HEK293T (cell line): ENCODE measurements at regions not wholly inside any gene's neighbourhood (a gene's known extent, or its start where the extent isn't known, plus 50 kb on each side); places are given as distances from the start of the nearest gene placed in this dataset.

Source experiments
- CTCF ChIA-PET: fragments of 350-600 bp; formaldehyde crosslinking; extraction: SDS; loops from one replicate; lab custom pipeline; 2021; ENCODE audit warnings: antibody characterized with exemption, inconsistent platforms; lab: Yijun Ruan, JAX
- POLR2A ChIA-PET: fragments of 350-600 bp; formaldehyde crosslinking; extraction: SDS; loops from one replicate; lab custom pipeline; 2020; ENCODE audit warnings: antibody characterized with exemption, inconsistent platforms; lab: Yijun Ruan, JAX
- DNase-seq: peaks from one replicate; pipeline ENCODE4 v3.0.0; 2012; ENCODE audit warnings: mixed read lengths; ENCODE audit errors: extremely low spot score
- ARNT ChIP-seq: fragments of 450-650 bp; IDR thresholded peaks from 2 replicates; pipeline ENCODE4 v1.6.1; 2017; ENCODE audit warnings: mild to moderate bottlenecking
- BHLHE40 ChIP-seq: fragments of 450-650 bp; IDR thresholded peaks from 2 replicates; pipeline ENCODE4 v1.6.1; 2016; ENCODE audit warnings: mild to moderate bottlenecking, moderate library complexity, borderline replicate concordance
- CTBP1 ChIP-seq: fragments of 450-650 bp; IDR thresholded peaks from 2 replicates; pipeline ENCODE4 v1.6.1; 2016; ENCODE audit warnings: borderline replicate concordance
- ELF4 ChIP-seq: fragments of 450-650 bp; IDR thresholded peaks from 2 replicates; pipeline ENCODE4 v1.6.1; 2017; ENCODE audit warnings: antibody characterized with exemption
- FOXA1 ChIP-seq: fragments of 450-650 bp; IDR thresholded peaks from 2 replicates; pipeline ENCODE4 v1.6.1; 2016; ENCODE audit warnings: mild to moderate bottlenecking
- FOXK2 ChIP-seq: fragments of 450-650 bp; IDR thresholded peaks from 2 replicates; pipeline ENCODE4 v1.6.1; 2016; ENCODE audit warnings: mild to moderate bottlenecking
- FOXM1 ChIP-seq: fragments of 450-650 bp; IDR thresholded peaks from 2 replicates; pipeline ENCODE4 v1.6.1; 2017; ENCODE audit warnings: mild to moderate bottlenecking, borderline replicate concordance
- HDGF ChIP-seq: fragments of 450-650 bp; IDR thresholded peaks from 2 replicates; pipeline ENCODE4 v1.6.1; 2017; ENCODE audit warnings: antibody characterized with exemption, borderline replicate concordance
- L3MBTL2 ChIP-seq: fragments of 450-650 bp; conservative IDR thresholded peaks from 2 replicates; pipeline ENCODE4 v1.6.1; 2016; ENCODE audit warnings: mild to moderate bottlenecking
- LEF1 ChIP-seq: fragments of 450-650 bp; IDR thresholded peaks from 2 replicates; pipeline ENCODE4 v1.6.1; 2017; ENCODE audit warnings: mild to moderate bottlenecking, borderline replicate concordance
- NFRKB ChIP-seq: fragments of 450-650 bp; IDR thresholded peaks from 2 replicates; pipeline ENCODE4 v1.6.1; 2016; ENCODE audit warnings: mild to moderate bottlenecking, moderate library complexity
- PKNOX1 ChIP-seq: fragments of 450-650 bp; IDR thresholded peaks from 2 replicates; pipeline ENCODE4 v1.6.1; 2016
- SP1 ChIP-seq: fragments of 450-650 bp; IDR thresholded peaks from 2 replicates; pipeline ENCODE4 v1.6.1; 2017
- SUZ12 ChIP-seq: fragments of 450-650 bp; IDR thresholded peaks from 2 replicates; pipeline ENCODE4 v1.6.1; 2016; ENCODE audit warnings: mild to moderate bottlenecking
- TARDBP ChIP-seq: fragments of 450-650 bp; IDR thresholded peaks from 2 replicates; pipeline ENCODE4 v1.6.1; 2016
- ZNF384 ChIP-seq: fragments of 450-650 bp; IDR thresholded peaks from 2 replicates; pipeline ENCODE4 v1.6.1; 2016

GRCh38 chr20:37643400-37643799 lies 50.4 kb upstream of the CTNNBL1 start:
- ChIA-PET POLR2A (no interaction called here), CTCF (no interaction called here)
- TF ChIP-seq SP1, result no peak
- TF ChIP-seq ARNT, result no peak
- no peak for TF ChIP-seq CTBP1
- no peak for DNase-seq

GRCh38 chr20:37642246-37642645 lies 51.6 kb upstream of the CTNNBL1 start:
- ChIA-PET CTCF (no interaction called here), POLR2A (no interaction called here)
- DNase-seq, result no peak
- TF ChIP-seq ARNT (no peak), L3MBTL2 (no peak), NFRKB (no peak), CTBP1 (no peak), ZNF384 (no peak), PKNOX1 (no peak), SP1 (no peak), FOXM1 (no peak), ELF4 (no peak), TARDBP (no peak), LEF1 (no peak), FOXA1 (no peak), FOXK2 (no peak), SUZ12 (no peak), HDGF (no peak), BHLHE40 (no peak)

GRCh38 chr20:37640600-37641561 lies 52.9 kb upstream of the CTNNBL1 start:
- CTCF ChIA-PET, result no interaction called here
- DNase-seq, result no peak
- no peak for TF ChIP-seq L3MBTL2
- TF ChIP-seq ZNF384, result no peak
- TF ChIP-seq HDGF, result no peak
- TF ChIP-seq FOXA1, result no peak
- no peak for TF ChIP-seq CTBP1
- TF ChIP-seq PKNOX1, result no peak
- no peak for TF ChIP-seq NFRKB
- no peak for TF ChIP-seq FOXK2
- POLR2A ChIA-PET, result interaction anchor here (0.6 kb wide), 1 partner anchor 794 kb away, joined by 3 read pairs; the partner anchor contains the start of gene SNHG17

GRCh38 chr20:37638527-37638926 lies 55.3 kb upstream of the CTNNBL1 start:
- POLR2A ChIA-PET, result no interaction called here
- DNase-seq, result no peak
- CTCF ChIA-PET, result no interaction called here
- no peak for TF ChIP-seq FOXA1
- no peak for TF ChIP-seq SP1
- no peak for TF ChIP-seq FOXK2
- TF ChIP-seq PKNOX1, result no peak
- TF ChIP-seq ELF4, result no peak
- TF ChIP-seq L3MBTL2, result no peak
- no peak for TF ChIP-seq HDGF
- TF ChIP-seq SUZ12, result no peak
- no peak for TF ChIP-seq NFRKB
- no peak for TF ChIP-seq ZNF384
- no peak for TF ChIP-seq ARNT
- TF ChIP-seq FOXM1, result no peak
- TF ChIP-seq CTBP1, result no peak
- TF ChIP-seq BHLHE40, result no peak
- no peak for TF ChIP-seq LEF1
- TF ChIP-seq TARDBP, result no peak

- ChIA-PET CTCF (interaction anchor here (1.0 kb wide), 1 partner anchor 73 kb away, joined by 3 read pairs; no protein-coding TSS in a partner anchor), POLR2A (no interaction called here)
- DNase-seq, result no peak
- TF ChIP-seq BHLHE40 (no peak), FOXA1 (no peak)
Observed at GRCh38 chr20:37636977-37637376, 56.9 kb upstream of the CTNNBL1 start.

- DNase-seq, result no peak
- TF ChIP-seq HDGF (no peak), ARNT (no peak), FOXK2 (no peak), SUZ12 (no peak), ELF4 (no peak), L3MBTL2 (no peak), NFRKB (no peak), ZNF384 (no peak), BHLHE40 (no peak), TARDBP (no peak)
- ChIA-PET CTCF (interaction anchor here (1.0 kb wide), 1 partner anchor 72 kb away, joined by 3 read pairs; no protein-coding TSS in a partner anchor), POLR2A (no interaction called here)
Observed at GRCh38 chr20:37636212-37636975, 57.4 kb upstream of the CTNNBL1 start.
